OCI-LY7 (cell line): ENCODE measurements at regions not wholly inside any gene's neighbourhood (a gene's known extent, or its start where the extent isn't known, plus 50 kb on each side); places are given as distances from the start of the nearest gene placed in this dataset.

Experiments used
- BruUV-seq: library from RNA; stranded (reverse); fragments of 400-500 nt; replicated peaks from 2 replicates; lab custom pipeline; 2021; lab: Mats Ljungman, UMichigan
- CTCF ChIA-PET: fragments of 300-600 bp; sonication (Branson Sonifier 250); formaldehyde crosslinking; loops from one replicate; lab custom pipeline; 2022; ENCODE audit warnings: antibody characterized with exemption; ENCODE audit not compliant: unreplicated experiment; lab: Charles Lee
- POLR2A ChIA-PET: fragments of 300-600 bp; sonication (Branson Sonifier 250); formaldehyde crosslinking; loops from one replicate; lab custom pipeline; 2022; ENCODE audit warnings: antibody characterized with exemption; lab: Charles Lee
- DNase-seq: peaks from one replicate; pipeline ENCODE4 v3.0.0-alpha.2; 2015; ENCODE audit warnings: low spot score
- H2AFZ ChIP-seq: fragments of 200-600 bp; sonication (generic), shearing (Covaris generic); 2 replicates; pipeline ENCODE4 v1.6.1; 2014; ENCODE audit warnings: mild to moderate bottlenecking, antibody characterized with exemption, low read length, moderate library complexity
- H3K27ac ChIP-seq: fragments of 200-600 bp; sonication (generic); 2 replicates; pipeline ENCODE4 v1.5.1; 2014; ENCODE audit warnings: mixed run types, low read depth, mild to moderate bottlenecking, moderate library complexity, low read length, inconsistent platforms; ENCODE audit not compliant: poor library complexity, severe bottlenecking
- H3K36me3 ChIP-seq: fragments of 200-600 bp; sonication (generic); 2 replicates; pipeline ENCODE4 v1.6.1; 2014; ENCODE audit warnings: mild to moderate bottlenecking, antibody characterized with exemption, low read length, moderate library complexity, mixed read lengths; ENCODE audit not compliant: insufficient read depth
- H3K4me1 ChIP-seq: fragments of 200-600 bp; sonication (generic); 2 replicates; pipeline ENCODE4 v1.5.1; 2014; ENCODE audit warnings: mild to moderate bottlenecking, low read length; ENCODE audit not compliant: insufficient read depth, poor library complexity, severe bottlenecking
- H3K4me2 ChIP-seq: fragments of 200-600 bp; sonication (generic); 2 replicates; pipeline ENCODE4 v1.6.1; 2014; ENCODE audit warnings: mild to moderate bottlenecking, low read length
- H3K4me3 ChIP-seq: fragments of 200-600 bp; sonication (generic); 2 replicates; pipeline ENCODE4 v1.5.1; 2014; ENCODE audit warnings: mild to moderate bottlenecking, low read depth, low read length; ENCODE audit not compliant: poor library complexity, severe bottlenecking
- H3K79me2 ChIP-seq: fragments of 200-600 bp; sonication (generic); 2 replicates; pipeline ENCODE4 v1.6.1; 2016; ENCODE audit warnings: low read depth, mild to moderate bottlenecking, low read length, moderate library complexity, mixed read lengths; ENCODE audit not compliant: insufficient read depth
- H3K9me2 ChIP-seq: fragments of 200-600 bp; sonication (generic); 2 replicates; pipeline ENCODE4 v1.6.1; 2016; ENCODE audit warnings: mild to moderate bottlenecking, low read length, mixed read lengths; ENCODE audit not compliant: insufficient read depth
- H3K9me3 ChIP-seq: fragments of 200-600 bp; sonication (generic); 2 replicates; pipeline ENCODE4 v1.6.1; 2014; ENCODE audit warnings: mild to moderate bottlenecking, mixed run types, low read length, mixed read lengths
- H4K20me1 ChIP-seq: fragments of 200-600 bp; sonication (generic); 2 replicates; pipeline ENCODE4 v1.6.1; 2014; ENCODE audit warnings: mild to moderate bottlenecking, antibody characterized with exemption, low read length, moderate library complexity, mixed read lengths; ENCODE audit not compliant: insufficient read depth
- CTCF ChIP-seq: fragments of 200-600 bp; sonication (generic); conservative IDR thresholded peaks from 2 replicates; pipeline ENCODE4 v1.5.1; 2014; ENCODE audit warnings: mild to moderate bottlenecking, antibody characterized with exemption, low read length, moderate library complexity, mixed read lengths
- EZH2phosphoT487 ChIP-seq: fragments of 200-600 bp; sonication (generic); IDR thresholded peaks from 2 replicates; pipeline ENCODE4 v1.6.1; 2018; ENCODE audit warnings: low read depth, borderline replicate concordance, mild to moderate bottlenecking, mixed run types, antibody characterized with exemption, low read length, moderate library complexity, mixed read lengths
- intact Hi-C: fragments of 100-400 bp; cut with micrococcal nuclease; formaldehyde crosslinking; loops from one replicate; pipeline ENCODE4 v1.10.0; 2022; ENCODE audit not compliant: unreplicated experiment

- Histone ChIP-seq H3K4me3 (no peak overlapping the region), H3K4me1 (no peaks in the 10 kb centered on the region), H3K79me2 (no peaks in the 10 kb centered on the region), H2AFZ (no peak overlapping the region), H3K27ac (no peak overlapping the region), H3K36me3 (no peaks in the 10 kb centered on the region), H3K9me2 (no peaks in the 10 kb centered on the region), H4K20me1 (no peaks in the 10 kb centered on the region), H3K4me2 (no peak overlapping the region), H3K9me3 (no peaks in the 10 kb centered on the region)
- POLR2A ChIA-PET, result interaction anchor here (0.7 kb wide), 1 partner anchor 8 kb away, joined by 3 read pairs; no protein-coding TSS in a partner anchor
- no peak for TF ChIP-seq CTCF
- no peak for TF ChIP-seq EZH2phosphoT487
- CTCF ChIA-PET, result no interaction called here
- no TSS peak for BruUV-seq
- DNase-seq, result no peak
- intact Hi-C loops, result no loop called here
Observed at GRCh38 chr10:117071286-117072050, 66.5 kb upstream of the SHTN1 start.
